Thyroid gland (tissue), 4 donors: ENCODE measurements at regions not wholly inside any gene's neighbourhood (a gene's known extent, or its start where the extent isn't known, plus 50 kb on each side); places are given as distances from the start of the nearest gene placed in this dataset.

Source experiments
- CTCF ChIP-seq, 6 experiments: fragments of 200-600 bp in 3 of 6; fragments of 450-650 bp in 3 of 6; sonication (generic) in 3 of 6; IDR thresholded peaks; one replicate each; pipeline ENCODE4 v1.5.1; 2016 to 2019; ENCODE audit warnings: antibody characterized with exemption in 6 of 6, mild to moderate bottlenecking in 2 of 6, inconsistent platforms in 1 of 6, moderate library complexity in 1 of 6
- POLR2A ChIP-seq, 2 donors: fragments of 450-650 bp; IDR thresholded peaks; one replicate each; pipeline ENCODE4 v1.6.1; 2017; ENCODE audit warnings: antibody characterized with exemption in 2 of 2, mild to moderate bottlenecking in 2 of 2, moderate library complexity in 1 of 2

GRCh38 chr14:23707415-23707814 is 71.3 kb downstream of the DHRS2 start:
- TF ChIP-seq CTCF (IDR thresholded peaks at IDR 0.05): no peak
- TF ChIP-seq POLR2A (IDR thresholded peaks at IDR 0.05): no peak
